ENCODE measurements at regions not wholly inside any gene's neighbourhood (a gene's known extent, or its start where the extent isn't known, plus 50 kb on each side); places are given as distances from the start of the nearest gene placed in this dataset.

DNA sequence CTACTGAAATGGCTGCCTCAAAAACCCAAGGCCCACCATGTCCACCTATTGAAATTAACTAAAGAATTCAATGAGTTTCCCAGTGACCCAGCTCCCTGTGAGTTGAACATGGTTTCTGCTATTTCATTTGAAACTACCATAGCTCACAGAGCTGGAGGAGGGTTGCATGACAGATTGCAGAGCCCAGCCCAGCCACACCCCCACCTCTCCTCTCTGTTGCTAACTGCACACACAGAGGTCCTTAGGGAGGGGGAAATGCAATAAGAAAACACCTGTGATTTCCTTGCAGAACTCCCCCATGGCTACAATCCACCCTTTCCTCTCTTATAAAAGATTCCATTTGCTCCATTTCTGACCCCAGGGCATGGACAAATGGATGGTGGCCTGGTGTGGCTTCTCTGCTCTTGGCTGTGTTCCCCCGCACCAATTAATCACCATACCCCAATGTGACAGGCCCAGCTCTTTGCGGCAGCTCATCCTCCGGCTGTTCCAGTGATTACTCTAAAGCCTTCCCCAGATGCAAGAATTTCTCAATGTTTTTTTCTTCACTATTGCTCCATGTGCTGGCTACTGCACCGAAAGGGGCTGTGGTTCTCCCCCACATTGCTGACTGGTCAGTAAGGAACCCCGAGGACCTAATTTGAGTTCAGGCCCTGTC is 208.4 kb upstream of the KBTBD8 start (continued):
- TF ChIP-seq, protein P1, sequence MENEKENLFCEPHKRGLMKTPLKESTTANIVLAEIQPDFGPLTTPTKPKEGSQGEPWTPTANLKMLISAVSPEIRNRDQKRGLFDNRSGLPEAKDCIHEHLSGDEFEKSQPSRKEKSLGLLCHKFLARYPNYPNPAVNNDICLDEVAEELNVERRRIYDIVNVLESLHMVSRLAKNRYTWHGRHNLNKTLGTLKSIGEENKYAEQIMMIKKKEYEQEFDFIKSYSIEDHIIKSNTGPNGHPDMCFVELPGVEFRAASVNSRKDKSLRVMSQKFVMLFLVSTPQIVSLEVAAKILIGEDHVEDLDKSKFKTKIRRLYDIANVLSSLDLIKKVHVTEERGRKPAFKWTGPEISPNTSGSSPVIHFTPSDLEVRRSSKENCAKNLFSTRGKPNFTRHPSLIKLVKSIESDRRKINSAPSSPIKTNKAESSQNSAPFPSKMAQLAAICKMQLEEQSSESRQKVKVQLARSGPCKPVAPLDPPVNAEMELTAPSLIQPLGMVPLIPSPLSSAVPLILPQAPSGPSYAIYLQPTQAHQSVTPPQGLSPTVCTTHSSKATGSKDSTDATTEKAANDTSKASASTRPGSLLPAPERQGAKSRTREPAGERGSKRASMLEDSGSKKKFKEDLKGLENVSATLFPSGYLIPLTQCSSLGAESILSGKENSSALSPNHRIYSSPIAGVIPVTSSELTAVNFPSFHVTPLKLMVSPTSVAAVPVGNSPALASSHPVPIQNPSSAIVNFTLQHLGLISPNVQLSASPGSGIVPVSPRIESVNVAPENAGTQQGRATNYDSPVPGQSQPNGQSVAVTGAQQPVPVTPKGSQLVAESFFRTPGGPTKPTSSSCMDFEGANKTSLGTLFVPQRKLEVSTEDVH (IDR thresholded peaks at IDR 0.05; ENCODE audit: low read depth, partially characterized antibody), result no peak
- no peak for TF ChIP-seq TAF15 (IDR thresholded peaks at IDR 0.05; ENCODE audit: low read depth, low read length)
- TF ChIP-seq, protein P2, sequence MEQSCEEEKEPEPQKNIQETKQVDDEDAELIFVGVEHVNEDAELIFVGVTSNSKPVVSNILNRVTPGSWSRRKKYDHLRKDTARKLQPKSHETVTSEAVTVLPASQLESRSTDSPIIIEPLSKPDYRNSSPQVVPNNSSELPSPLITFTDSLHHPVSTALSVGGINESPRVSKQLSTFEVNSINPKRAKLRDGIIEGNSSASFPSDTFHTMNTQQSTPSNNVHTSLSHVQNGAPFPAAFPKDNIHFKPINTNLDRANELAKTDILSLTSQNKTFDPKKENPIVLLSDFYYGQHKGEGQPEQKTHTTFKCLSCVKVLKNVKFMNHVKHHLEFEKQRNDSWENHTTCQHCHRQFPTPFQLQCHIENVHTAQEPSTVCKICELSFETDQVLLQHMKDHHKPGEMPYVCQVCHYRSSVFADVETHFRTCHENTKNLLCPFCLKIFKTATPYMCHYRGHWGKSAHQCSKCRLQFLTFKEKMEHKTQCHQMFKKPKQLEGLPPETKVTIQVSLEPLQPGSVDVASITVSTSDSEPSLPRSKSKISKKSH (CRISPR knock-in tag; IDR thresholded peaks at IDR 0.05), result no peak
- TF ChIP-seq SRSF1 (IDR thresholded peaks at IDR 0.05; ENCODE audit: low read depth, low read length), result no peak
- TF ChIP-seq ZNF57 (CRISPR knock-in tag; IDR thresholded peaks at IDR 0.05), result no peak

DNA sequence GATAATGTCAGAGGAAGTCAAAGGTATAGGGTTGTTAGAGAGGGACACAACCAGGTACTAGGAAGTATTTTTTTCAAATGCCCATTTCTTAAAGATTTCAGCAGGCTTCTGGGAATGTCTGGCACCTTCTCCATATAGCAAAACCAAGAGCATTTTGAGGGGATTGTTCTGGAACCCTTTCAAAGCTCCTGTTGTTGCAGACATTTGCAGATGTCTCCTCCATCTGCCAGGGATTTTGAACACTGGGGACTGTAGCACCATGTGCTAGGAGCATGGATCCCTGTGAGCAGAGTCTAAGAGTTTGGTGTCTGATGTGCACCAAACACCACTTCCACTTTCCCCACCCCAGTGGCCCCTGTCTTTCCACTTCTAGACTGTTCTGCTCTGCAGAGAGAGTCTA is 206.0 kb upstream of the KBTBD8 start:
- H3K9ac ChIP-seq (ENCODE audit: insufficient read depth in 1 of 2, low read depth in 2 of 2, low read length in 2 of 2), result no peak overlapping the region
- no peaks in the 10 kb centered on the region for H3K9me3 ChIP-seq (replicated peaks; ENCODE audit: control insufficient read depth, insufficient read depth, low read depth, low read length)
- H3K36me3 ChIP-seq (ENCODE audit: control insufficient read depth, insufficient read depth, low read length), result no peaks in the 10 kb centered on the region
- H3K4me2 ChIP-seq (ENCODE audit: insufficient read depth, low read length), result no peak overlapping the region
- ChIA-PET POLR2A (no interaction called here), CTCF (ENCODE audit: low intra/inter-chr PET ratio) (no interaction called here)
- no peaks in the 10 kb centered on the region for H3K79me2 ChIP-seq (ENCODE audit: control insufficient read depth, insufficient read depth, low read length)
- FAIRE-seq (no peak), DNase-seq (ENCODE audit: extremely low read depth in 1 of 4, low spot score in 3 of 4) (no peak), ATAC-seq (no peak)
- H3K27me3 ChIP-seq (ENCODE audit: control insufficient read depth in 2 of 2, insufficient read depth in 2 of 2, low read length in 2 of 2), result no peaks in the 10 kb centered on the region
- no TSS peak for BruUV-seq (replicated peaks)
- in situ Hi-C loops (cut with MboI), result no loop called here
- H4K20me1 ChIP-seq (replicated peaks; ENCODE audit: control insufficient read depth, insufficient read depth, low read length), result no peaks in the 10 kb centered on the region
- H2AFZ ChIP-seq (ENCODE audit: low read depth, low read length), result no peak overlapping the region
- no peak overlapping the region for H3K27ac ChIP-seq (ENCODE audit: extremely low read depth, low read depth, low read length)
- intact Hi-C loops (cut with micrococcal nuclease), result no loop called here
- no peak overlapping the region for H3K4me3 ChIP-seq
- H3K9me1 ChIP-seq (ENCODE audit: control insufficient read depth, insufficient read depth, low read length), result no peaks in the 10 kb centered on the region
- H3K4me1 ChIP-seq (replicated peaks in 1 of 2; ENCODE audit: control insufficient read depth in 2 of 2, insufficient read depth in 2 of 2, low read length in 2 of 2), result no peaks in the 10 kb centered on the region
- no peak for TF ChIP-seq PRDM10 (IDR thresholded peaks at IDR 0.05; ENCODE audit: partially characterized antibody)
- TF ChIP-seq NFIC (IDR thresholded peaks at IDR 0.05), result no peak
- no peak for TF ChIP-seq SFPQ (IDR thresholded peaks at IDR 0.05; ENCODE audit: low read depth, low read length)
- no peak for TF ChIP-seq E2F1 (CRISPR knock-in tag; IDR thresholded peaks at IDR 0.05)
